Adipose tissue (tissue), 3 donors: ENCODE measurements at regions not wholly inside any gene's neighbourhood (a gene's known extent, or its start where the extent isn't known, plus 50 kb on each side); places are given as distances from the start of the nearest gene placed in this dataset.
"Not testable (repeated sequence)": the region's sequence is repeated elsewhere in the genome, so short reads cannot be mapped to it uniquely, and the experiment has no call there.

ENCODE experiments used
- H3K27ac ChIP-seq: one replicate; pipeline ENCODE4 v1.5.1; 2013; ENCODE audit warnings: low read depth, low read length
- WGBS, 3 donors: extraction: QIAGEN DNeasy Blood & Tissue Kit; methylation state at CpG; one replicate each; pipeline ENCODE4 v1.1.7; 2013; 5-methylcytosine and 5-hydroxymethylcytosine counted together
- donor health status: healthy with polysubstance abuse.
- donor health status: Bipolar disorder and iron deficiency.
- donor health status: healthy.

DNA sequence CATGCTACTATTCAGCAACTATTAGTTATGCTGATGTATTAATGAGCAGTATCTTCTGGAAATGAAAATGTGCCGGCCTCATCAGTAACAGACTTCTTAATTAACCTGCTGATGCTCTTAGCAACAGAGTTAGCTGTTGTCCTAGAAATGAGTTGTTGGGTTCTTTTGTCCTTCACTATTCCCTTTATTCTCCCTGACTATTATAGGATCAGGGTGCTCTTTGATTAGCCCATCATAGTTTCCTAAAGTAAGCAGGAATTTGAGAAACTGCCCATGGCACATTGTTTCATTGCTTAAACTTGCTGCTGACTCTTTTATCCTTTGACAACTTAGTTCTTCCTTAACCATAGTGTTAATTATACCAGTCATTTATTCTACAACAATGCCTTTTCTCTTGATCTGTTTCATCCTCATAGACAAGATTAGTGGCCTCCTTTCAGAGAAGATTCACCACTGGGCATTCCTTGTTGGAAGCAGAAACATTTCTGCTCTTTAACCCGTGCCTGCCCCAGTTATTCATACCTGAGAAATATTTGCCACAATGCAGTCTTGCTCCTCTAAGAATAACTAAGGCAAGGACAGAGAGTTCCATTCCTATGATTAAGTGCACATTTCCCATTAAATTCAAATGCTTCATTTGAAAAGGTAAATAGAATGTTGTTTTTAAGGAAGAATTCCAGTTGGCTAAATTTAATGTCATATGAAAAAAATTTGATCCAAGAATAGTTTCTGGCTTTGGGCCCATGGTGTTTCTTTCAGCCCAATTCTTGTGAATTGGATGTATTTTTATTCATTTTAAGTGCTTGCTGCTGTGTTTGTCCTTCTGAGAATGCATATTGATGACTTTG is 573.3 kb upstream of the TBL1XR1 start:
- 74 to 81% (median 76%) methylated on average over 2 of the region's 2 CpGs for WGBS, 3 donors
- H3K27ac ChIP-seq = no peak overlapping the region

- 45 to 91% (median 57%) methylated on average over 2 of the region's 2 CpGs for WGBS, 3 donors
- H3K27ac ChIP-seq = no peak overlapping the region
Measured at GRCh38 chr3:177771780-177772179, 574.5 kb upstream of the TBL1XR1 start.

DNA sequence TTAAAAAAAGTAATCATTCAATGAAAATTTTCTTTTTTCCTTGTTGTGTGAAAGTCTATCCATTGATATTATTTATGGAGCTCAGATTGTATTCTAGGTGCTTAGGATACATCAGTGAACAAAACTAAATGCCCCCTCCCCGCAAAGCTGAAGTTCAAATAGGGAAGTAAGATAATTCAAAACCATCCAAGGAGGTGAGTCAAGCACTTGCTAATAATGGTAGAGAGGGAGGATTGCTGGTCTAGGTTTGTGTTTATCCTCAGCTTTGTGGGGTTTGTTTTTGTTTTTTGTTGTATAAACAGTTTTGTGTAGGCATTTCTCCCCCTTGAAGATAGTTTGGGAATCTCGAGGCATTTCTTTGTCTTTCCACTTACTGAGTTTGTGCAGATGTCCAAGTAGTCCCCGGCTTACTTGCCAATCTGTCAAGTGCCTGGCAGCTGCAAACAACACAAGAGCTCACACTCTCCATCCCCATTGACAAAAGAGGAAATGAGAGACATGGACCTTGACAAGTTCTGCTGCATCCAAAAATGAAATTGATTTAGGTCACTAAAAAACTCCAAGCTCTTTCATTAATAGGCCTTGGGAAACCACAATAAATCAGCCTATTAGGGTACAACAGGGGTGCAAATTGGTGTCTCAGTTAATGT is 575.8 kb upstream of the TBL1XR1 start:
- WGBS, 3 donors = 59 to 68% (median 61%) methylated on average over 3 of the region's 3 CpGs
- no peak overlapping the region for H3K27ac ChIP-seq

- no peak overlapping the region for H3K27ac ChIP-seq
- 73 to 89% (median 78%) methylated on average over 1 of the region's 1 CpG for WGBS, 3 donors
Measured at GRCh38 chr3:177773717-177774116, 576.4 kb upstream of the TBL1XR1 start.

GRCh38 chr3:177776661-177777101 is 579.4 kb upstream of the TBL1XR1 start:
- 54 to 65% (median 62%) methylated on average over 6 of the region's 6 CpGs for WGBS, 3 donors
- H3K27ac ChIP-seq = no peak overlapping the region

DNA sequence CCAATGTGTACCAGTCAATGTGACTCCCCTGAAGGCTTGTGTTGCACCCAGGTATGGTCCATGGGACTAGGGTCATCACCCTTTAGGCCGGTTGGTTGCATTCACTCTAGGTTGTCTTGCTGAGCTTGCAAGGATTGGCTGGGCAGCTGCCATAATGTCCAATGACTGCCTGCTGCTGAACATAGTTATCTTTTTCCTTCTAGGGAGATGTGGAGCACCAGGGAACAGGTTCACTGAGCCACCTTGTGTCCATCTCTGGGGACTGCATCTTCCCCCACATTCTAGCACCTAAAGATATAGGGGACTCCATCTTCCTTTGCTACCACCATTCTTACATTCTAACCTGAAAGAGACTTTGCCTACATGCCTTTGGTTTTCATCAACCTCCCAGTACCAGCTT is 580.4 kb upstream of the TBL1XR1 start:
- 68 to 84% (median 83%) methylated on average over 1 of the region's 1 CpG for WGBS, 3 donors
- no peak overlapping the region for H3K27ac ChIP-seq

- no peak overlapping the region for H3K27ac ChIP-seq
- 27 to 65% (median 40%) methylated on average over 1 of the region's 1 CpG for WGBS, 3 donors
Measured at GRCh38 chr3:177778633-177779032, 581.4 kb upstream of the TBL1XR1 start.

- no peak overlapping the region for H3K27ac ChIP-seq
- WGBS, 3 donors = 16 to 29% (median 23%) methylated on average over 3 of the region's 3 CpGs
Measured at GRCh38 chr3:177781686-177782161, 584.4 kb upstream of the TBL1XR1 start.

DNA sequence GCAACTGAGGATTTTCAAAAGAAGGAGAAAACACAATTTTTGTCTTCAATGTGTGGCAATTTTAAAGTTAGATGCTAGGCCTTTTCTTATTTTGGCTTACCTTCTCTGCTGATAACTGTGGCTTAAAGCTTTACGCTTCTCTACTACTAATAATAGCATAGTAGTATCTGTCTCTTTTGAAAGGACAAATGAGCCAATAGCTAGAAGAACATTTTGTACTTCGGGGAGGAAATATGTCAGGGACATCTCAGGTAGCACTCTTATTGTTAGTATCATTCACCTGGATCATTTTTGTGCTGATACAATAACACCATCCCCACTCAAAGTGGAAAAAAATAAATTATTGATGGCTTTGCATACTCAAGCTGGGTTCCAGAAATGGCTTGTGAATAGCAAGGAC is 586.1 kb upstream of the TBL1XR1 start:
- 93 to 98% (median 95%) methylated on average over 2 of the region's 2 CpGs for WGBS, 3 donors
- no peak overlapping the region for H3K27ac ChIP-seq

DNA sequence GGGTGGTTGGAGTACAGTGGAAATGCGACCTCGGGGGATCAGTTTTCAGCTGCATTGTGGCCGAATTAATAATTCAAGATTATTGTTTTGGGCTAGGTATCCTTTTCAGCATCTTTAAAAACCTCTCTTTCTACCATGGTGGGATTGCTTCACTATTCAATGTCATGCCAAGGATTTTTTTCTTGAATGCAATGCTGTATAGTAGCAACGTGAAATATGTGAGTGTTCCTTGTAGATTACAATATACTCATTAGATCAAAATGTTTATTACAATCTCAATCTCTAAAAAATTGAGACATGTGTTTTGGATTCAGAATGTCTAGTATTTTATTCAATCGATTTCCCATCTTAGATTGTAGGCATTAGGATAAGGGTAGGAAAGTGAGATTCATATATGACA is 586.5 kb upstream of the TBL1XR1 start:
- H3K27ac ChIP-seq = no peak overlapping the region
- 84 to 95% (median 92%) methylated on average over 5 of the region's 5 CpGs for WGBS, 3 donors

GRCh38 chr3:177787279-177788041 is 590.2 kb upstream of the TBL1XR1 start:
- H3K27ac ChIP-seq = no peak overlapping the region
- WGBS, 3 donors = 72 to 74% (median 73%) methylated on average over 5 of the region's 5 CpGs

GRCh38 chr3:177789500-177789899 is 592.2 kb upstream of the TBL1XR1 start:
- 75 to 90% (median 90%) methylated on average over 2 of the region's 2 CpGs for WGBS, 3 donors
- H3K27ac ChIP-seq = no peak overlapping the region

DNA sequence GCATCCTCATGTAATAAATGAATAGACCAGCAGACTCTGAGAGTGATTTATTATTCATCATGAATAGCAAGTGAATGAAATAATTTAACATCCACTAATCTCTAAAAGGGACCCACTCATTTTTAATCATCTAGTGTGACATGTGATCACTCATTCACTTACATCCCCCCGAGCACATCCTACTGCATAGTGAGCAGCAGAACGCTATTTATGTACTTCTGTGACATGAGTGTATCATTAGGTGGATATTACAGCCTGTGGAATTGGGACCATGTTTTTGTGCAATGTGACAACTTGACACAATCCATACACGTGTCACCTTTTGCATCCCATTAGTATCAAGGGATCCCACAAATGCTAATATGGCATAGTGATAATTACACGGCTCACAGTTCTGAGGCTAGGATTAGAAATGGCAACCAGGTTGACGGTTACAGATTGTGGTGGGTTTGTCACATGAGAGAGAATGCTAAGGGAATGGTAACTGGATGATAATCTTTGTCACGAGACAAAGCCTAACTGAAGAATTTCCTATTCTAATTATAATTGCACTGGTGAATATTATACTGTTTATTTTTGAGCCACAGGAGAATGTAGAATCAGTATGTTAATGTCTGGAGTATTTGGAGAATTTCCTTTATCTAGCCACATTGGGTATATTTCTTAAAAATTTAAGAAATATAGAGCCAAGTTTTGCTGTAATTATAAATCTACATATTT is 595.2 kb upstream of the TBL1XR1 start:
- 90 to 96% (median 94%) methylated on average over 6 of the region's 6 CpGs for WGBS, 3 donors

DNA sequence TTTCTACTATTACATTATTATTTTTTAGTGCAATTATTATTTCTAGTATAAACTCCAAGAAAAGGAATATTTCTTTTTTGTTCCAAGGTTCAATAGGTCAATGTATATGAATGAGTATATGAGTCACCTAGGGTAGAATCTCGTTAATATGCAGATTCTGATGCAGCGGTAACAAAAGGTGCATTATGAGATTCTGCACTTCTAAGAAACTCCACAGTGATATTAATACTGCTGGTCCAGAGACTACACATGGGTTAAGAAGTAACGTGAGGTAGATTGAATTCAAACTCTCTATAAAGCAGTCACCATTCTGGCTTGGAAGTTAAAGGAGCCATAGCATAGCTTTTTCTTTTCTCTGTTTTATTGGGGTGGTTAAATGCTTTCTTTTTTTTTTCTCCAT is 596.2 kb upstream of the TBL1XR1 start:
- no peak overlapping the region for H3K27ac ChIP-seq
- WGBS, 3 donors = 88 to 95% (median 93%) methylated on average over 3 of the region's 3 CpGs

More for the DNA sequence above, 595.2 kb upstream of the TBL1XR1 start:
- H3K27ac ChIP-seq = no peak overlapping the region

DNA sequence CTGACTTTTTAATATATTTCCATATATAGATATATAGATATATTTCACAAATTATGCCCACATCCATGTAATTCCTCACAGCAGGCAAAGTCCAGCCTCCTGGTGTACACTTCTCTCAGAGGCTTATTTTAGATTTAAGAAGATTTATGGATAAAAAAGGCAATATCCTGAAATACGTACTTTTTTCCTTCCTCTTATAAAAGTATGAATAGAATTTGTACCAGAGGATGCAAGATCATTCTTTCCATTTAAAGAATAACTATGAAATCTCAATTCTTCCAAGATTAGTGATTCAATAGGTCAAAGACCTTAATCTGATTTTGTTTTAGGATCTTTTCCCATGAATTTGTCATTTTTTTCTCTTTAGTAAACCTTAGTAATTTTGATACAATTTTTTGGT is 597.9 kb upstream of the TBL1XR1 start:
- WGBS, 3 donors = 59 to 78% (median 63%) methylated on average over 1 of the region's 1 CpG
- H3K27ac ChIP-seq = no peak overlapping the region

GRCh38 chr3:177795859-177796258 is 598.6 kb upstream of the TBL1XR1 start:
- no peak overlapping the region for H3K27ac ChIP-seq

GRCh38 chr3:177800147-177800546 is 602.9 kb upstream of the TBL1XR1 start:
- not testable (repeated sequence) for H3K27ac ChIP-seq
- WGBS, 3 donors = 88 to 97% (median 96%) methylated on average over 3 of the region's 3 CpGs

DNA sequence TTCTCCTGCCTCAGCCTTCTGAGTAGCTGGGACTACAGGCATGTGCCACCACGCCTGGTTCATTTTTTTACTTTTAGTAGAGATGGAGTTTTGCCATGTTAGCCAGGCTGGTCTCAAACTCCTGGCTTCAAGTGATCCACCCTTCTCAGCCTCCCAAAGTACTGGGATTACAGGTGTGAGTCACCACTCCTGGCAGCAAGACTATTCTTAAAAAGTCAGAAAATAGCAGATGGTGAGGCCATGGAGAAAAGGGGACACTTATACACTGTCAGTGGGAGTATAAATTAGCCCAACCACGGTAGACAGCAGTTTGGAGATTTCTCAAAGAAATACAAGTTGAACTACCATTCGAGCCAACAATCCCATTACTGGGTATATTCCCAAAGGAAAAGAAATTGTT is 603.3 kb upstream of the TBL1XR1 start:
- no peak overlapping the region for H3K27ac ChIP-seq
- 66 to 88% (median 76%) methylated on average over 3 of the region's 3 CpGs for WGBS, 3 donors
